ENCODE measurements at regions not wholly inside any gene's neighbourhood (a gene's known extent, or its start where the extent isn't known, plus 50 kb on each side); places are given as distances from the start of the nearest gene placed in this dataset.
"Not testable (repeated sequence)": the region's sequence is repeated elsewhere in the genome, so short reads cannot be mapped to it uniquely, and the experiment has no call there.

DNA sequence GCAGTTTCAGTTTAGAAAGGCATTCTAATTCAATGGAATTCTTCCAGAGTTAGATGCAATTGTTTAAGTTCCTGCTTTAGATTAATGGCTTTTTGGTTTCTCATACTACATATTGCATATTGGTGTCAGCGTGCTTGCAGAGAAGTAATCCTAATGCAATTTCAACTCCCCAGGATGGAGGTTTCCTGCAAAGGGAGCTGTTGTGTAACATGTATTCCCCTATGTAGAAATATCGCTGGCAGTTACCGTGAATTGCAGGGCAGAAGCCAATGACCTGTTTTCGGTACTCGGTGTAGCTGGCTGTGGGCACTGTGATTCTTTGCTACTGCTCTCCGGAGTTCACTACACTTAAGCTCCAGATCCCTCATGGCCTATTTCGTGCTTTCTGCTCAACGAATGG is 256.1 kb upstream of the PTBP2 start:
- no peak overlapping the region for H3K4me3 ChIP-seq (ENCODE audit: low read depth, low read length)
- DNase-seq = no peak
- no peaks in the 10 kb centered on the region for H3K36me3 ChIP-seq
- H3K27me3 ChIP-seq = no peaks in the 10 kb centered on the region
- TF ChIP-seq CTCF (IDR thresholded peaks at IDR 0.05; ENCODE audit: low read depth, low read length) = no peak
- no peaks in the 10 kb centered on the region for H3K4me1 ChIP-seq
- no peaks in the 10 kb centered on the region for H3K9me3 ChIP-seq

GRCh38 chr1:96466842-96467241 is 254.7 kb upstream of the PTBP2 start:
- Histone ChIP-seq H3K9me3 (no peaks in the 10 kb centered on the region), H3K27me3 (no peaks in the 10 kb centered on the region), H3K4me1 (no peaks in the 10 kb centered on the region), H3K36me3 (no peaks in the 10 kb centered on the region), H3K4me3 (ENCODE audit: low read depth, low read length) (no peak overlapping the region)
- TF ChIP-seq CTCF (IDR thresholded peaks at IDR 0.05; ENCODE audit: low read depth, low read length) = no peak
- DNase-seq = no peak

DNA sequence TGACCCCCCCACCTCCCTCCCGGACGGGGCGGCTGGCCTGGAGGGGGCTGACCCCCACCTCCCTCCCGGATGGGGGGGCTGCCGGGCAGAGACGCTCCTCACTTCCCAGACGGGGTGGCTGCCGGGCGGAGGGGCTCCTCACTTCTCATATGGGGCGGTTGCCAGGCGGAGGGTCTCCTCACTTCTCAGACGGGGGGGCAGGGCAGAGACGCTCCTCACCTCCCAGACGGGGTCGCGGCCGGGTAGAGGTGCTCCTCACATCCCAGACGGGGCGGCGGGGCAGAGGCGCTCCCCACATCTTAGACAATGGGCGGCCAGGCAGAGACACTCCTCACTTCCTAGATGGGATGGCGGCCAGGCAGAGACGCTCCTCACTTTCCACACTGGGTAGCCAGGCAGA is 251.9 kb upstream of the PTBP2 start:
- H3K4me1 ChIP-seq; H3K36me3 ChIP-seq; H3K27me3 ChIP-seq; DNase-seq; H3K9me3 ChIP-seq; H3K4me3 ChIP-seq (ENCODE audit: low read depth, low read length): not testable (repeated sequence)

- DNase-seq = no peak
- H3K4me1 ChIP-seq = no peaks in the 10 kb centered on the region
- no peaks in the 10 kb centered on the region for H3K9me3 ChIP-seq
- no peak for TF ChIP-seq CTCF (IDR thresholded peaks at IDR 0.05; ENCODE audit: low read depth, low read length)
- H3K27me3 ChIP-seq = no peaks in the 10 kb centered on the region
- H3K36me3 ChIP-seq = no peaks in the 10 kb centered on the region
- H3K4me3 ChIP-seq (ENCODE audit: low read depth, low read length) = no peak overlapping the region
Observed at GRCh38 chr1:96472471-96472870, 249.1 kb upstream of the PTBP2 start.

GRCh38 chr1:96473791-96474434 is 247.7 kb upstream of the PTBP2 start:
- no peak for DNase-seq
- Histone ChIP-seq H3K36me3 (no peaks in the 10 kb centered on the region), H3K27me3 (no peaks in the 10 kb centered on the region), H3K9me3 (no peaks in the 10 kb centered on the region), H3K4me1 (no peaks in the 10 kb centered on the region), H3K4me3 (ENCODE audit: low read depth, low read length) (no peak overlapping the region)
- TF ChIP-seq CTCF (IDR thresholded peaks at IDR 0.05; ENCODE audit: low read depth, low read length) = no peak

GRCh38 chr1:96474985-96475743 is 246.4 kb upstream of the PTBP2 start:
- Histone ChIP-seq H3K4me3 (ENCODE audit: low read depth, low read length) (no peak overlapping the region), H3K27me3 (no peaks in the 10 kb centered on the region), H3K4me1 (no peaks in the 10 kb centered on the region), H3K36me3 (no peaks in the 10 kb centered on the region), H3K9me3 (no peaks in the 10 kb centered on the region)
- no peak for DNase-seq
- no peak for TF ChIP-seq CTCF (IDR thresholded peaks at IDR 0.05; ENCODE audit: low read depth, low read length)
